ENCODE measurements at regions not wholly inside any gene's neighbourhood (a gene's known extent, or its start where the extent isn't known, plus 50 kb on each side); places are given as distances from the start of the nearest gene placed in this dataset.

DNA sequence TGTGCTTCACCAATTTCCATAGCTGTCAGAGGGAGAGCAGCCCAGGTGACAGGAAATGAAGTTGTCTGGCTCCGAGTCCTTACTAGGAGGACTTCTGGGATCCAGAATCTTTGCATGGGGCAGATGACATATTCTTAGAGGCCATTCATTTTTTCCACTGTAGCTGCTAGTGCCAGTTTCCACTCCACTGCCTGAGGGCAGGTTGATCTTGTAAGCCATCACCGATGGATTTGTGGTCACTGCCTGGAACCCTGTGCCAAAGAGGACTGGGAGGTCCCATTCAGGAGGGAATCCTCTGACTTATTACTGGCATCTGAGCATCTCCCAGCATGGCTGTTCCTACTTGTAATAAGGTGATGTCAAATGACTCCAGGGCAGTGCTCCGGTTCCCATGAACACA is 144.1 kb upstream of the KCNJ18 start:
- TF ChIP-seq POLR2AphosphoS5 (IDR thresholded peaks at IDR 0.05; ENCODE audit: low read depth, low read length), result no peak
- TF ChIP-seq, protein P1, sequence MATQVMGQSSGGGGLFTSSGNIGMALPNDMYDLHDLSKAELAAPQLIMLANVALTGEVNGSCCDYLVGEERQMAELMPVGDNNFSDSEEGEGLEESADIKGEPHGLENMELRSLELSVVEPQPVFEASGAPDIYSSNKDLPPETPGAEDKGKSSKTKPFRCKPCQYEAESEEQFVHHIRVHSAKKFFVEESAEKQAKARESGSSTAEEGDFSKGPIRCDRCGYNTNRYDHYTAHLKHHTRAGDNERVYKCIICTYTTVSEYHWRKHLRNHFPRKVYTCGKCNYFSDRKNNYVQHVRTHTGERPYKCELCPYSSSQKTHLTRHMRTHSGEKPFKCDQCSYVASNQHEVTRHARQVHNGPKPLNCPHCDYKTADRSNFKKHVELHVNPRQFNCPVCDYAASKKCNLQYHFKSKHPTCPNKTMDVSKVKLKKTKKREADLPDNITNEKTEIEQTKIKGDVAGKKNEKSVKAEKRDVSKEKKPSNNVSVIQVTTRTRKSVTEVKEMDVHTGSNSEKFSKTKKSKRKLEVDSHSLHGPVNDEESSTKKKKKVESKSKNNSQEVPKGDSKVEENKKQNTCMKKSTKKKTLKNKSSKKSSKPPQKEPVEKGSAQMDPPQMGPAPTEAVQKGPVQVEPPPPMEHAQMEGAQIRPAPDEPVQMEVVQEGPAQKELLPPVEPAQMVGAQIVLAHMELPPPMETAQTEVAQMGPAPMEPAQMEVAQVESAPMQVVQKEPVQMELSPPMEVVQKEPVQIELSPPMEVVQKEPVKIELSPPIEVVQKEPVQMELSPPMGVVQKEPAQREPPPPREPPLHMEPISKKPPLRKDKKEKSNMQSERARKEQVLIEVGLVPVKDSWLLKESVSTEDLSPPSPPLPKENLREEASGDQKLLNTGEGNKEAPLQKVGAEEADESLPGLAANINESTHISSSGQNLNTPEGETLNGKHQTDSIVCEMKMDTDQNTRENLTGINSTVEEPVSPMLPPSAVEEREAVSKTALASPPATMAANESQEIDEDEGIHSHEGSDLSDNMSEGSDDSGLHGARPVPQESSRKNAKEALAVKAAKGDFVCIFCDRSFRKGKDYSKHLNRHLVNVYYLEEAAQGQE (IDR thresholded peaks at IDR 0.05; ENCODE audit: insufficient read depth in 1 of 2, low read depth in 2 of 2, low read length in 2 of 2), result no peak
- TF ChIP-seq SIN3A (IDR thresholded peaks at IDR 0.05; ENCODE audit: borderline replicate concordance, insufficient read depth, low read length), result no peak
